GM12864 (cell line): ENCODE measurements at regions not wholly inside any gene's neighbourhood (a gene's known extent, or its start where the extent isn't known, plus 50 kb on each side); places are given as distances from the start of the nearest gene placed in this dataset.

ENCODE experiments used
- DNase-seq: peaks from one replicate; pipeline ENCODE4 v3.0.0-alpha.2; 2011; ENCODE audit warnings: low read depth
- H3K4me3 ChIP-seq: 2 replicates; pipeline ENCODE4 v1.5.1; 2011; ENCODE audit warnings: mild to moderate bottlenecking, low read depth, low read length, control low read depth
- TF ChIP-seq, protein P1 (sequence below): IDR thresholded peaks from 2 replicates; pipeline ENCODE4 v1.5.1; 2011; ENCODE audit warnings: low read depth, mild to moderate bottlenecking, moderate library complexity, low read length, control low read depth, inconsistent platforms; ENCODE audit errors: missing control alignments

DNA sequence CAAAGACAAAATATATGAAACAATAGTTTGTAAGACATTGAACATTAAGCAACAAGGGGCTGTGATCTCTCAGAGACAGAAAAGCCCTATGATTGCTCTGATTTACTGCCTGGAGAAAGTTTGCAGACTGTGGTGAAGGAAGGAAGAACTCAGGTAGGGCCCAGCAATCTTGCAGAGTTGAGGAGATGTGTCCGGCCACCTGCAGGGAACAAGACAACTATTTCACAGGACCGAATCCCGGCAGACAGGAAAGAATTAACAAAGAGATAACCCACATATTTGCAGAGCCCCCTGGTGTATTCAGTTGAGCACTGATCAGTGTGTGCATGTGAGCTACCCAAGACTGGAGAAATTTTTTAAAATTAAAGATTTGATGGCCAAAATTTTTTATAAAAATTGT lies 58.3 kb upstream of the FMN2 start:
- TF ChIP-seq, protein P1, sequence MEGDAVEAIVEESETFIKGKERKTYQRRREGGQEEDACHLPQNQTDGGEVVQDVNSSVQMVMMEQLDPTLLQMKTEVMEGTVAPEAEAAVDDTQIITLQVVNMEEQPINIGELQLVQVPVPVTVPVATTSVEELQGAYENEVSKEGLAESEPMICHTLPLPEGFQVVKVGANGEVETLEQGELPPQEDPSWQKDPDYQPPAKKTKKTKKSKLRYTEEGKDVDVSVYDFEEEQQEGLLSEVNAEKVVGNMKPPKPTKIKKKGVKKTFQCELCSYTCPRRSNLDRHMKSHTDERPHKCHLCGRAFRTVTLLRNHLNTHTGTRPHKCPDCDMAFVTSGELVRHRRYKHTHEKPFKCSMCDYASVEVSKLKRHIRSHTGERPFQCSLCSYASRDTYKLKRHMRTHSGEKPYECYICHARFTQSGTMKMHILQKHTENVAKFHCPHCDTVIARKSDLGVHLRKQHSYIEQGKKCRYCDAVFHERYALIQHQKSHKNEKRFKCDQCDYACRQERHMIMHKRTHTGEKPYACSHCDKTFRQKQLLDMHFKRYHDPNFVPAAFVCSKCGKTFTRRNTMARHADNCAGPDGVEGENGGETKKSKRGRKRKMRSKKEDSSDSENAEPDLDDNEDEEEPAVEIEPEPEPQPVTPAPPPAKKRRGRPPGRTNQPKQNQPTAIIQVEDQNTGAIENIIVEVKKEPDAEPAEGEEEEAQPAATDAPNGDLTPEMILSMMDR = no peak
- DNase-seq = no peak
- H3K4me3 ChIP-seq = no peak overlapping the region

DNA sequence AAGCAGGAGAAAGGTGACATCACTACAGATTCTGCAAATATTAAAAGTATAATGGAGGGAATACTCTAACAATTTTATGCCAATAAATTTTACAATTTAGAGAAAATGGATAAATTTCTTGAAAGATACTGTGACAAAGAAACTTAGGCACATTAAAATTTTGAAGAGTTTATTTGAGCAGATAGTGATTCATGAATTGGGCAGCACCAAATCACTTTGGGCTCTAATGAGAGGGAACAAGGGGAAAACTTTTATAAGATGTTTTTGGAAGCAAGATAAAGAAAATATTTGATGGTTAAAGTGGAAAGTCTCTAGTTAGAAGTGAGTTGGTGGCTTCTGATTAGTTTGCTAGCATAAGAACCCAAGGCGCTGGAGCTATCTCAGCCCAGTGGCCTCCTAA lies 55.2 kb upstream of the FMN2 start:
- TF ChIP-seq, protein P1 = no peak
- H3K4me3 ChIP-seq = no peak overlapping the region
- no peak for DNase-seq
